ENCODE measurements at regions not wholly inside any gene's neighbourhood (a gene's known extent, or its start where the extent isn't known, plus 50 kb on each side); places are given as distances from the start of the nearest gene placed in this dataset.

DNA sequence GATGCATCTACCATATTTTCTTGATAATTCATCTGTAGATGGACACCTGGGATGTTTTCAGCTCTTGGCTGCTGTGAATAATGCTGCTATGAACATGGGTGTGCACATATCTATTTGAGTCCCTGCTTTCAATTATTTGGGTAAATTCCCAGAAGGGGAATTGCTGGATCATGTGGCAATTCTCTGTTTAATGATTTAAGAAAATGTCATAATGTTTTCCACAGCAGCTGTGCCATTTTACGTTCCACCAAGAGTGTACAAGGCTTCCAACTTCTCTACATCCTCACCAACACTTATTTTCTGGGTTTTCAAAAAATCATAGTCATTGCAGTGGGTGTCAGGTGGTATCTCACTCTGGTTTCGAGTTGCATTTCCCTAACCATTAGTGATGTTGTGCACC lies 64.4 kb downstream of the NSMCE3 start:
- TF ChIP-seq POLR2A (IDR thresholded peaks at IDR 0.05): no peak
- TF ChIP-seq, protein P1, sequence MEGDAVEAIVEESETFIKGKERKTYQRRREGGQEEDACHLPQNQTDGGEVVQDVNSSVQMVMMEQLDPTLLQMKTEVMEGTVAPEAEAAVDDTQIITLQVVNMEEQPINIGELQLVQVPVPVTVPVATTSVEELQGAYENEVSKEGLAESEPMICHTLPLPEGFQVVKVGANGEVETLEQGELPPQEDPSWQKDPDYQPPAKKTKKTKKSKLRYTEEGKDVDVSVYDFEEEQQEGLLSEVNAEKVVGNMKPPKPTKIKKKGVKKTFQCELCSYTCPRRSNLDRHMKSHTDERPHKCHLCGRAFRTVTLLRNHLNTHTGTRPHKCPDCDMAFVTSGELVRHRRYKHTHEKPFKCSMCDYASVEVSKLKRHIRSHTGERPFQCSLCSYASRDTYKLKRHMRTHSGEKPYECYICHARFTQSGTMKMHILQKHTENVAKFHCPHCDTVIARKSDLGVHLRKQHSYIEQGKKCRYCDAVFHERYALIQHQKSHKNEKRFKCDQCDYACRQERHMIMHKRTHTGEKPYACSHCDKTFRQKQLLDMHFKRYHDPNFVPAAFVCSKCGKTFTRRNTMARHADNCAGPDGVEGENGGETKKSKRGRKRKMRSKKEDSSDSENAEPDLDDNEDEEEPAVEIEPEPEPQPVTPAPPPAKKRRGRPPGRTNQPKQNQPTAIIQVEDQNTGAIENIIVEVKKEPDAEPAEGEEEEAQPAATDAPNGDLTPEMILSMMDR (IDR thresholded peaks at IDR 0.05): no peak
